Rectal smooth muscle tissue (tissue), 1 donor: ENCODE measurements at regions not wholly inside any gene's neighbourhood (a gene's known extent, or its start where the extent isn't known, plus 50 kb on each side); places are given as distances from the start of the nearest gene placed in this dataset.
"Not testable (repeated sequence)": the region's sequence is repeated elsewhere in the genome, so short reads cannot be mapped to it uniquely, and the experiment has no call there.

Experiments used
- H3K27ac ChIP-seq: one replicate; pipeline ENCODE4 v1.7.0; 2013; ENCODE audit warnings: low read depth, low read length, inconsistent platforms
- H3K27me3 ChIP-seq: one replicate; pipeline ENCODE4 v1.7.0; 2013; ENCODE audit warnings: low read length; ENCODE audit not compliant: control insufficient read depth, insufficient read depth
- H3K36me3 ChIP-seq: one replicate; pipeline ENCODE4 v1.7.0; 2013; ENCODE audit warnings: low read length; ENCODE audit not compliant: control insufficient read depth, insufficient read depth
- H3K4me1 ChIP-seq: one replicate; pipeline ENCODE4 v1.7.0; 2013; ENCODE audit warnings: low read length; ENCODE audit not compliant: control insufficient read depth, insufficient read depth
- H3K4me3 ChIP-seq: one replicate; pipeline ENCODE4 v1.7.0; 2013; ENCODE audit warnings: low read length
- H3K9ac ChIP-seq: one replicate; pipeline ENCODE4 v1.7.0; 2013; ENCODE audit warnings: low read length

GRCh38 chr10:46645110-46645509, 66.2 kb downstream of the SYT15 start:
- not testable (repeated sequence) for H3K9ac ChIP-seq, H3K4me3 ChIP-seq, H3K27ac ChIP-seq, H3K4me1 ChIP-seq, H3K27me3 ChIP-seq, H3K36me3 ChIP-seq

- H3K4me3 ChIP-seq, H3K4me1 ChIP-seq, H3K27me3 ChIP-seq, H3K9ac ChIP-seq, H3K36me3 ChIP-seq, H3K27ac ChIP-seq: not testable (repeated sequence)
These were observed 67.2 kb downstream of the SYT15 start for GRCh38 chr10:46646132-46646531.

- H3K27ac ChIP-seq, H3K27me3 ChIP-seq, H3K4me1 ChIP-seq, H3K9ac ChIP-seq, H3K4me3 ChIP-seq, H3K36me3 ChIP-seq: not testable (repeated sequence)
These were observed 72.0 kb downstream of the SYT15 start for GRCh38 chr10:46650967-46651366.

- not testable (repeated sequence) for H3K4me3 ChIP-seq, H3K9ac ChIP-seq, H3K4me1 ChIP-seq, H3K36me3 ChIP-seq, H3K27me3 ChIP-seq, H3K27ac ChIP-seq
These were observed 78.5 kb downstream of the SYT15 start for GRCh38 chr10:46657437-46657836.

- H3K27me3 ChIP-seq, H3K36me3 ChIP-seq, H3K9ac ChIP-seq, H3K4me1 ChIP-seq, H3K27ac ChIP-seq, H3K4me3 ChIP-seq: not testable (repeated sequence)
These were observed 81.3 kb downstream of the SYT15 start for GRCh38 chr10:46660027-46660834.

- not testable (repeated sequence) for H3K27ac ChIP-seq, H3K27me3 ChIP-seq, H3K4me3 ChIP-seq, H3K9ac ChIP-seq, H3K36me3 ChIP-seq, H3K4me1 ChIP-seq
These were observed 81.9 kb downstream of the SYT15 start for GRCh38 chr10:46660835-46661164.

- not testable (repeated sequence) for H3K9ac ChIP-seq, H3K4me1 ChIP-seq, H3K4me3 ChIP-seq, H3K36me3 ChIP-seq, H3K27me3 ChIP-seq, H3K27ac ChIP-seq
These were observed 86.6 kb downstream of the SYT15 start for GRCh38 chr10:46665536-46665935.

GRCh38 chr10:46668357-46668997, 89.5 kb downstream of the SYT15 start:
- not testable (repeated sequence) for H3K9ac ChIP-seq, H3K27ac ChIP-seq, H3K36me3 ChIP-seq, H3K27me3 ChIP-seq, H3K4me3 ChIP-seq, H3K4me1 ChIP-seq

- not testable (repeated sequence) for H3K27me3 ChIP-seq, H3K36me3 ChIP-seq, H3K4me3 ChIP-seq, H3K4me1 ChIP-seq, H3K27ac ChIP-seq, H3K9ac ChIP-seq
These were observed 99.0 kb downstream of the SYT15 start for GRCh38 chr10:46677836-46678435.

- not testable (repeated sequence) for H3K27ac ChIP-seq, H3K27me3 ChIP-seq, H3K36me3 ChIP-seq, H3K9ac ChIP-seq, H3K4me3 ChIP-seq, H3K4me1 ChIP-seq
These were observed 112.5 kb downstream of the SYT15 start for GRCh38 chr10:46691397-46691796.

- not testable (repeated sequence) for H3K9ac ChIP-seq, H3K27ac ChIP-seq, H3K4me3 ChIP-seq, H3K4me1 ChIP-seq, H3K36me3 ChIP-seq, H3K27me3 ChIP-seq
These were observed 114.3 kb downstream of the SYT15 start for GRCh38 chr10:46693218-46693617.

GRCh38 chr10:46717264-46717663, 138.3 kb downstream of the SYT15 start:
- H3K4me3 ChIP-seq, H3K36me3 ChIP-seq, H3K27me3 ChIP-seq, H3K4me1 ChIP-seq, H3K27ac ChIP-seq, H3K9ac ChIP-seq: not testable (repeated sequence)

GRCh38 chr10:46718014-46718413, 139.1 kb downstream of the SYT15 start:
- not testable (repeated sequence) for H3K27me3 ChIP-seq, H3K4me1 ChIP-seq, H3K9ac ChIP-seq, H3K36me3 ChIP-seq, H3K4me3 ChIP-seq, H3K27ac ChIP-seq
